Epithelial cell of esophagus (primary cell): ENCODE measurements at regions not wholly inside any gene's neighbourhood (a gene's known extent, or its start where the extent isn't known, plus 50 kb on each side); places are given as distances from the start of the nearest gene placed in this dataset.
"Not testable (repeated sequence)": the region's sequence is repeated elsewhere in the genome, so short reads cannot be mapped to it uniquely, and the experiment has no call there.

Source experiments
- DNase-seq: peaks from one replicate; pipeline ENCODE4 v3.0.0; 2010; ENCODE audit warnings: low read depth
- H3K4me3 ChIP-seq: 2 replicates; pipeline ENCODE4 v1.5.1; 2011; ENCODE audit warnings: mild to moderate bottlenecking, low read length, control low read depth
- TF ChIP-seq, protein P1 (sequence below): IDR thresholded peaks from 2 replicates; pipeline ENCODE4 v1.5.1; 2011; ENCODE audit warnings: low read depth, mild to moderate bottlenecking, low read length, control low read depth, inconsistent platforms; ENCODE audit not compliant: insufficient read depth; ENCODE audit errors: missing control alignments

DNA sequence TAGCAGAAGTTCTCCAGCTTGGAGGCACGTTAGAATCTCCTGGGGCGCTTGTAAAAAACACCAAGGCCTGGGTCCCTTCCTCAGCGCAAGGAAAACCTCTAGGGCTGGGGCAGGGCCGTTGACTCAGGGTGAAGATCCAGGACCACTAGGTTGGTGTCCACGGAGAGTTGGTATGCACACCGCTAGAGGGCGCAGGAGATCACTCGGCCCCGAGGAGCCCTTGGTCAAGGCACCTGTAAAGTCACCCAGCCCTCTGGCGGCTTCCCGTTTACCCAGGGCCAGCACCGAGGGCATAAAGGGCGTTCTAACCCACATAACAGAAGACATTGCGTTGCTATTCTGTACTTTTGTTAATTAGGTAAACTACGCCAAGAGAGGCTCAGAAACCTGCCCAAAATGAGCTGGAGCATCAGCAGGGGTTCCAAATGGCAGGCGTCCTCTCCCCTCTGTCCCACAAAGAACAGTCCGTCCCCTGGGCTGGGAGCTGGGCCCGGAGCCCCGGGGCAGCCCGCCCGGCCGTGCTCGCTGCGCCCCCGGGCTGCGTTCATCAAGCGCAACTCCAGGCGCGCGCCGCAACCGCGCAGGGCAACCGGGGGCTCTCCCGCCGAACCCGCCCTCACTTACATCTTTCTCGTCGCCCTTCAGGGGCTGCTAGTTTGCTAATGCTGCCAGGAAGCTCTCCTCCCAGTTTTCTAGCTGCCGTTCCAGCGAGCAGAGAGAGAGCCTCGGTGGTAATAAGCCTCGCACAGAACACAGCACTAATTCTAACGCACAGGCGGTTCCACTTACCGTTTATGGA lies 332.1 kb downstream of the ARRDC4 start:
- TF ChIP-seq, protein P1, sequence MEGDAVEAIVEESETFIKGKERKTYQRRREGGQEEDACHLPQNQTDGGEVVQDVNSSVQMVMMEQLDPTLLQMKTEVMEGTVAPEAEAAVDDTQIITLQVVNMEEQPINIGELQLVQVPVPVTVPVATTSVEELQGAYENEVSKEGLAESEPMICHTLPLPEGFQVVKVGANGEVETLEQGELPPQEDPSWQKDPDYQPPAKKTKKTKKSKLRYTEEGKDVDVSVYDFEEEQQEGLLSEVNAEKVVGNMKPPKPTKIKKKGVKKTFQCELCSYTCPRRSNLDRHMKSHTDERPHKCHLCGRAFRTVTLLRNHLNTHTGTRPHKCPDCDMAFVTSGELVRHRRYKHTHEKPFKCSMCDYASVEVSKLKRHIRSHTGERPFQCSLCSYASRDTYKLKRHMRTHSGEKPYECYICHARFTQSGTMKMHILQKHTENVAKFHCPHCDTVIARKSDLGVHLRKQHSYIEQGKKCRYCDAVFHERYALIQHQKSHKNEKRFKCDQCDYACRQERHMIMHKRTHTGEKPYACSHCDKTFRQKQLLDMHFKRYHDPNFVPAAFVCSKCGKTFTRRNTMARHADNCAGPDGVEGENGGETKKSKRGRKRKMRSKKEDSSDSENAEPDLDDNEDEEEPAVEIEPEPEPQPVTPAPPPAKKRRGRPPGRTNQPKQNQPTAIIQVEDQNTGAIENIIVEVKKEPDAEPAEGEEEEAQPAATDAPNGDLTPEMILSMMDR = peak; percentile 80
- no peak overlapping the region for H3K4me3 ChIP-seq
- peak; percentile 50 for DNase-seq

DNA sequence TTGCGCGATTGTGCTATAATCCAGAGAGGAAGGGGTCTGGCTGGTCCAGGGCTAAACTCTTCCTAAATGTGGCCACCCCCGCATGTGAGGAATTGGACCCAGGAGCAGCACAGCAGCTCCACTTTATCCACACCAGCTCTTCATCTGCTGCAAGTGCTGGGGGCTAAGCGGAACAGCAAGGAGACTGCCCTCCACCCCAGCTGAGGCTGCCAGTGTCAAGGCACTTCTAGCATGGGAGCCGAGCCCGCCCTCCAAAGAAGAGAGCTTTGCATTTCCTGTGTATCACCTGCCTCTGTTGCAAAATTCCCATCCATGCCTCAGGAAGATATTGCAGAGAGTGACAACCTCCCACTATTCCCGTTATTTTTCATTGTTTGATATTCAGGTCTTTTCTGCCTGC lies 333.6 kb downstream of the ARRDC4 start:
- no peak for DNase-seq
- TF ChIP-seq, protein P1 = no peak
- H3K4me3 ChIP-seq = no peak overlapping the region

DNA sequence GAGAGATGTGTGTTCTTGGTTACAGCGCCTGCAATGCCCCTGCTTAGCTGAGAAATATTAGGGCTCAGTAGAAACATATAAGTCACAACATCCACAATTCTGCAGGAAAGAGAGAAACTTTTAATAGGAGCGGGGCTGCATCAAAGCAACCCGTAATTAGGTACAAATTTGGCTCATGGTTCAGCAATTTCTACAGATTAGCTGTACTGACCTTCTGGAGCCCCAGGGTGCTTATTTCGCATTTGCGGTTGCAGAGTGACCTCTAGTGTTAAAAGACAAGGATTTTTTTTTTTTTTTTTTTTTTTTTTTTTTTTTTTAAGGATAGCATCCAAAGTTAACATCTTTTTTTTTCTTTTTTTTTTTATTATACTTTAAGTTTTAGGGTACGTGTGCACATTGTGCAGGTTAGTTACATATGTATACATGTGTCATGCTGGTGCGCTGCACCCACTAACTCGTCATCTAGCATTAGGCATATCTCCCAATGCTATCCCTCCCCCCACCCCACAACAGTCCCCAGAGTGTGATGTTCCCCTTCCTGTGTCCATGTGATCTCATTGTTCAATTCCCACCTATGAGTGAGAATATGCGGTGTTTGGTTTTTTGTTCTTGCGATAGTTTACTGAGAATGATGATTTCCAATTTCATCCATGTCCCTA lies 334.7 kb downstream of the ARRDC4 start:
- DNase-seq = peak; percentile 65
- TF ChIP-seq, protein P1 = peak; percentile 46
- H3K4me3 ChIP-seq = not testable (repeated sequence)

DNA sequence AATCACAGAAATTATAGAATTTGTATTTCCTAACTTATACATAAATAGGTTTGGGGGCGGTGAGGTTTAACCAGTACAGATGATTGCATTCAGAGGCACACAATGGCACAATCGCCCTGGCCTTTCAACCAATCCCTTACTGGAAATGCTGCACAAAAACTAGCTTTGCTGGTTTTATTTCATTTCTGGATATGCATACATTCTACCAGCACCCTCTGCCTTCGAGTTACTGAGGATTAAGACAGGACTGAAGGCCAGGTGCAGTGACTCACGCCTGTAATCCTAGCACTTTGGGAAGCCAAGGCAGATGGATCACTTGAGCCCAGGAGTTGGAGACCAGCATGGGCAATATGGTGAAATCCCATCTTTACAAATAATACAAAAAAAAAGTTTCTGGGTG lies 336.1 kb downstream of the ARRDC4 start:
- H3K4me3 ChIP-seq = no peak overlapping the region
- DNase-seq = peak; percentile 62
- TF ChIP-seq, protein P1 = no peak

DNA sequence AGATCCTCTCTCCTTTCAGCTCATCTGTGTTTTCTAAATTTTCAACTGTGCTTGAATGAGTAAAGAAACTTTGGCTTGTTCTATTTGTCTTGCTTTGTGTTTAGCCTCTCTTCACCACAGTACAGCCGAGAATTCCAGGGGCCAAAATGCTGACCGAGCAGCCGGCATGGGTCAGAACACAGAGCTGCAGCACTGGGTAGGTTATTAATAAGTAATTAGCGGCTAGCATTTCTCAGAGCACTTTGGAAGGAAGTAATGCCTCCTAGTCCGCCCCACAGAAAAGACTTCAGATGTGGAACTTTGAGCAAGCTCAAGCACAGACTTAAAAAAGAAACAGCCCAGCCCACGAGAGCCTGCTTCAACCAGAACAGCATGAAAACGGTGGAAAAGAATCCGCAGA lies 343.9 kb downstream of the ARRDC4 start:
- no peak for DNase-seq
- no peak overlapping the region for H3K4me3 ChIP-seq
- TF ChIP-seq, protein P1 = no peak

DNA sequence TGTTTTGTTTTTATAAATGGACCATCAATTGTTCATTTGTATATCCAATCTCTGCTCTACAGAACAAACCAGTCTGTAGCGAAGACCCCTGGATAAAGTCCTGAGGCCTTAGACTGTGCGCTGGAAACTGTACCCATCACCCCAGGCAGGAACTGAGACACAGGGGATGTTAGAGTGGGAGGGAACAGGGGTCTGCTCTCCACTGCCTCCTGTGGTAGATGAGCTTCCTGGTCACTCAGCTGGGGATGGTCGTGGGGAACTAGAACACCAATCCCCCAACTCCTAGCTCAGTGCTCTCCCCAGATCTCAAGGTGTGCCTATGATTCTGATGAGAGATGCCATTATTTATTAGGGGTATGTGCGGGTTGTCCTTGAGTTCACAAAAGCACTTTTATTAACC lies 340.2 kb upstream of the IGF1R start:
- TF ChIP-seq, protein P1 = no peak
- H3K4me3 ChIP-seq = no peak overlapping the region
- no peak for DNase-seq
